DMS114 treated with DMSO at 0.1 percent for 48 hours (cell line): ENCODE measurements at regions not wholly inside any gene's neighbourhood (a gene's known extent, or its start where the extent isn't known, plus 50 kb on each side); places are given as distances from the start of the nearest gene placed in this dataset.
"Not testable (repeated sequence)": the region's sequence is repeated elsewhere in the genome, so short reads cannot be mapped to it uniquely, and the experiment has no call there.

Experiments used
- DNase-seq: peaks from one replicate; lab custom pipeline; 2025; ENCODE audit not compliant: unreplicated experiment; lab: John Stamatoyannopoulos, UW

- DNase-seq, result no peak
Measured at GRCh38 chr3:137820366-137820765, 56.3 kb downstream of the SOX14 start.

GRCh38 chr3:137835096-137835495, 71.0 kb downstream of the SOX14 start:
- DNase-seq, result no peak

- no peak for DNase-seq
Measured at GRCh38 chr3:137845194-137845593, 81.1 kb downstream of the SOX14 start.

GRCh38 chr3:137845666-137846065, 81.6 kb downstream of the SOX14 start:
- no peak for DNase-seq

GRCh38 chr3:137852391-137852830, 88.3 kb downstream of the SOX14 start:
- DNase-seq, result no peak

- no peak for DNase-seq
Measured at GRCh38 chr3:137854533-137855261, 90.6 kb downstream of the SOX14 start.

GRCh38 chr3:137866001-137866400, 101.9 kb downstream of the SOX14 start:
- no peak for DNase-seq

- no peak for DNase-seq
Measured at GRCh38 chr3:137866933-137867332, 102.8 kb downstream of the SOX14 start.

- no peak for DNase-seq
Measured at GRCh38 chr3:137867611-137868010, 103.5 kb downstream of the SOX14 start.

- DNase-seq, result no peak
Measured at GRCh38 chr3:137869022-137869421, 104.9 kb downstream of the SOX14 start.

- DNase-seq, result not testable (repeated sequence)
Measured at GRCh38 chr3:137872589-137872988, 108.5 kb downstream of the SOX14 start.

- DNase-seq, result not testable (repeated sequence)
Measured at GRCh38 chr3:137896842-137897241, 113.1 kb upstream of the CLDN18 start.

- DNase-seq, result no peak
Measured at GRCh38 chr3:137906985-137907649, 102.8 kb upstream of the CLDN18 start.

- no peak for DNase-seq
Measured at GRCh38 chr3:137924628-137925027, 85.3 kb upstream of the CLDN18 start.

GRCh38 chr3:137925080-137925479, 84.9 kb upstream of the CLDN18 start:
- no peak for DNase-seq

- no peak for DNase-seq
Measured at GRCh38 chr3:137926991-137927390, 83.0 kb upstream of the CLDN18 start.

GRCh38 chr3:137930976-137931375, 79.0 kb upstream of the CLDN18 start:
- DNase-seq, result no peak

- DNase-seq, result no peak
Measured at GRCh38 chr3:137938876-137939275, 71.1 kb upstream of the CLDN18 start.

GRCh38 chr3:137944593-137944992, 65.4 kb upstream of the CLDN18 start:
- no peak for DNase-seq

GRCh38 chr3:137946356-137946973, 63.5 kb upstream of the CLDN18 start:
- peak; percentile 52 for DNase-seq

- DNase-seq, result no peak
Measured at GRCh38 chr3:137947117-137947516, 62.8 kb upstream of the CLDN18 start.

GRCh38 chr3:137948400-137949072, 61.4 kb upstream of the CLDN18 start:
- no peak for DNase-seq
